GM12874 (cell line): ENCODE measurements at regions not wholly inside any gene's neighbourhood (a gene's known extent, or its start where the extent isn't known, plus 50 kb on each side); places are given as distances from the start of the nearest gene placed in this dataset.

Source experiments
- CTCF ChIP-seq: IDR thresholded peaks from 2 replicates; pipeline ENCODE4 v1.5.1; 2011; ENCODE audit warnings: low read depth, mild to moderate bottlenecking, control low read depth, low read length, moderate library complexity; ENCODE audit not compliant: insufficient read depth

- TF ChIP-seq CTCF = no peak
Observed at GRCh38 chr16:31706318-31706717, 167.3 kb upstream of the ZNF267 start.

- TF ChIP-seq CTCF = no peak
Observed at GRCh38 chr16:31706925-31707324, 166.7 kb upstream of the ZNF267 start.

GRCh38 chr16:31707743-31708335 is 165.8 kb upstream of the ZNF267 start:
- no peak for TF ChIP-seq CTCF

- TF ChIP-seq CTCF = no peak
Observed at GRCh38 chr16:31708348-31708747, 165.3 kb upstream of the ZNF267 start.

- no peak for TF ChIP-seq CTCF
Observed at GRCh38 chr16:31709181-31709580, 164.4 kb upstream of the ZNF267 start.

- no peak for TF ChIP-seq CTCF
Observed at GRCh38 chr16:31710134-31710533, 163.5 kb upstream of the ZNF267 start.

GRCh38 chr16:31710880-31711279 is 162.7 kb upstream of the ZNF267 start:
- TF ChIP-seq CTCF = no peak

GRCh38 chr16:31711344-31711845 is 162.2 kb upstream of the ZNF267 start:
- 0 out of 2 replicates have a peak, but pooled peaks have one; percentile 19 for TF ChIP-seq CTCF
